Urothelium cell line (cell line): ENCODE measurements at regions not wholly inside any gene's neighbourhood (a gene's known extent, or its start where the extent isn't known, plus 50 kb on each side); places are given as distances from the start of the nearest gene placed in this dataset.
"Not testable (repeated sequence)": the region's sequence is repeated elsewhere in the genome, so short reads cannot be mapped to it uniquely, and the experiment has no call there.

Source experiments
- DNase-seq: peaks from one replicate; pipeline ENCODE4 v3.0.0; 2011; ENCODE audit warnings: low spot score, mixed read lengths
- FAIRE-seq: peaks from 2 replicates; lab custom pipeline; 2011; peaks lifted over from hg19 to GRCh38; lab: Jason Lieb, UNC

DNA sequence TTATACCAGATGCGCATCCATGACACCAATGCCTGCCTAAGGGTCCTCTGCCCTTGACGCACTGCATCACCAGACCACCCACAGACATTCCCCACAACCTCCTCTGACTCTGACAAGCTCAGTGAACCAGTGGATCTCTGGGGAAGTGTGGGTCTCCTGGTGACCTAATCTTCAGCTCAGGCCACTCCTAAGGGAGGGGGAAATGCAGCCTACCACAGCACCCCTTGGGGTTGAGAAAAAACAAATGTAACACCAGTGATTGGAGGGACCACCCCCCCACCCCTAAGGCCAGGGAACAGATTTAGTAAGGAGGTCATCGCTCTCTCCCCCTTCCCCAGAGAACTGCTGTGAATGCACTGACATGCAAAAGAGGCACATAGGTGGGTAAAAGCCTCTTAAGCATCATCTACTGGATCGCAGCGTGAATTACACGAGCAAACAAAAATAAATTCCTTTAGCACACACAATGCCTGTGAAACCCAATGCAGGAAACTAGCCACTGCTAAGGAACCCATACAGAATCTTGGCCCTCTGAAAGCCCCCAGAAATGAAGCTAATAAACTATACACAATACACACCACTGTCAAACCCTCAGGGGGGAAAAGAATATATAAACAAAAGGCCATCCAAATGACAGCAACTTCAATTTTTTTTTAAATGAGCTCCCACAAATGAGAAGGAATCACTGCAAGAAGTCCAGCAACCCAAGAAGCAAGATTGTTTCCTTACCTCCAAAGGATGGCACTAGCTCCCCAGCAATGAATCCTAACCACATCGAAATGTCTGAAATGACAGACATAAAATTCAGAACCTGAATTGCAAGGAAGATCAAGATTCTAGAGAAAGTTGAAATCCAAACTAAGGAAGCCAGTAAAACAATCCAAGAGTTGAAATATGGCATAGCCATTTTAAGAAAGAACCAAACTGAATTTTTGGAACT is 513.7 kb upstream of the PTGER4 start:
- no peak for DNase-seq
- no peak for FAIRE-seq

DNA sequence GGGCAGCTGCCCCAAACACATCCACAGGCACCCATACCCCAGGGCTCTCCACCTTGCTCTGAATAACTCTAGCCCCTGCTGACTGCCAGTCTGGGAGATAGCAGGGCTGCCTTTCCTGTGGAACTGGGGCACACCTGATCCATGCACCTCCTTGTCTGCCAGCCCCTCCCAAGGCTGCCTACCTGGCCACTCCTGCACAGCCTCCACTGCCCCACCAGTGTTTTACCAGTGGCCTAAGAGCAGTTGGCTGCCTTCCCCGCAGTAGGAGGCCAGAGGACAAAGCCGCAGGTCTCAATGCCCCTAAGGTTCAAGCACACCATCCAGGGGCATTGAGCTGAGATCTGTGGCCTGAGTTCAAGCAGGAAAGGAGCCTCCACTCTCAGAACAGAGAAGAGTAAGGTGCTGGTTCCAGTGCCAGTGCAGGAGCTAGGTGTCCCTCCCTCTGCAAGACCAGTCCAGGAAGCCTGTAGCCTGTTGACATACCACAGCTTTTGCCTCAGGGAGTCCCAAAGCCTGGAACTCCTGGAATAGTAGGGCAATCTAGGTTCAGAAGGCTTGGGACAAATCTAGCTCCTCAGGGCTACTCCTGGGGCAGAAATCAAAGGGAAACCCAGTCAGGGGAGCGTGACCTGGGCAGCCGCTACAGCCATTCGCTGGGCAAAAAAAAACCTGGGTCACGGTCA is 514.5 kb upstream of the PTGER4 start:
- no peak for DNase-seq
- FAIRE-seq = no peak

DNA sequence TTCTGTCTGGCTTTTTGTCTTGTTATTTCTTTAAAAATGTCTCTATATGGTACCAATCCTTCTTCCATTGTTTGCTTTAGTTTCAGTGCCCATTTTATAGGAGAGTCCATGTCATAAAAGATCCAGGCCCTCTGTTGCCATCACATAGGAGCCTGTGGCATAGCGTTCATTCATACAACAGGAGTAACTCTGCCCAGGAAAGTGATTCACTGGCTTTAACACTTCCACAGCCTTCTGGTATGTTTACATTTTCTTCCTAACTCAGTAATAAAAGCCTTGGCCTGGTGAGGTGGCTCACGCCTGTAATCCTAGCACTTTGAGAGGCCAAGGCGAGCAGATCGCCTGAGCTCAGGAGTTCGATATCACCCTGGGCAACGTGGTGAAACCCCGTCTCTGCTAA is 519.3 kb upstream of the PTGER4 start:
- FAIRE-seq = no peak
- DNase-seq = no peak

DNA sequence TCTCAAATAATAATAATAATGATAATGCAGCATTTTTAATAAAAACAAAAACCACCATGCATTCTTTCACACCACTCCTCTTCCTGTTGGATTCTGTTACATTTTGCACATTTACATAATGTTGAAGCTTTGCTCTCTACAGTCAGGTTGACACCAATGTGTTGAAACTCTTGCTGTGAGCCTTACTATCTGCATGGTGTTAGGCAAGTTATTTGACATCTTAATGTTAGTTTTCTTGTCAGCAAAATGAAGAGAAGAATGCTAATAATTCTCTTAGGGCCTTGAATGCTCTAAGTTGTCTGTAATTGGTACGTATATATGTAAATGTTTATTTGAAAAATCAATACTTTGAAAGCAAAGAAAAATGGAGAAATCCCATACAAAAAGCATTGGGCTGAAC is 525.5 kb upstream of the PTGER4 start:
- no peak for DNase-seq
- no peak for FAIRE-seq

DNA sequence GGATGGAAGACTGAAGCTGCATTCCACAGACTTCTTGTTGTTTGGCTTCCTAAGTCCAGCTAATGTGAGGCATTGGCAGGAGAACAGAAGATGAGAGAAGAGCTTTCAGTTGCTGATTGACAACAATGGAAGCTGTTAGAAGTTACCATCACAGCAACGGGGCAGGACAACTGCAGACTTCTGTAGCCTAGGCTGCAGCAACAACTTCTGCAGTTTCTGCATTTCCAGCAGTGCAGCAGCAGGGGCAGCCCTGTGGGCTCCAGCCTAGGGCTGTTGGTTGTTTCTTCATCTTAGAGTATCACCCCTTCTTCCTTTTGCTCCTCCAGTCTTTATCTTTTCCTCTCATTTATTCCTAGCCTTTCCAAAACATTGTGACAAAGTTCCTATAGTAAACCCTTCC is 528.8 kb upstream of the PTGER4 start:
- DNase-seq (no peak), FAIRE-seq (no peak)

DNA sequence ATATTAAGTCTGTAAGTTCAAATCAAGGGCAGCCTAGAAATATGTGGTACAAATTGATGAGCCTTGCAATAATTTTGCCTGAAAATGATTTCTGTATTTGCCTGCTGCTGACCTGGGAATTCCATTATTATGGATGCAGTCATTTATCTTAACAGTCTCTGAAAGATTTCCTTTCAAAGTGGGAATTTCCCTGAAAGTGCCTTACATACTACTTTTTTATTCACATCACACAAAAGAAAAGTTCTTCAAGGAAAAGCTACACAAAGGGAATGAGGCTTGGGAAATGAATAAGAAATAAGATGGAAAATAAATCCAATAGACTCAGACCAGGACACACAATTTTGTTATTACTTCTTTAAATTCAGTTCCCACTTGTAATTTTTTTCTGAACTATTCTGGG is 537.8 kb upstream of the PTGER4 start:
- DNase-seq (no peak), FAIRE-seq (no peak)

DNA sequence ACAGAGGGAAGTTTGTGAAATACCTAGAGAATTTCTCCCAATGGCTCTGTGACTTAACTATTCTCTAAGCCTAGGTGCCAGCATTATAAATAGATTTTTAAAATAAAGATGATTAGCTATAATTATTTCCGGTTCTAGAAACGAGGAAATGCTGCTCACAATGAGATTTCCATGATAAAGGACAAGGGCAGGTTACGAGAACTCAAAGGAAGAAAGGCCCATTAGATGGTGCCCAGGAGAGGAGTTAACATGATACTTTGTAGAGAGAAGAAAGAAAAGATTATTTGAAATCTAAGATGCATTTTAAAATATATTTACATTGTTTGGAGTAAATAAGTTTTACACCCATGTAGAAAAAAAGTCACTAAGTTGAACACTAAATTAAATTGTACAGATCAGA is 538.3 kb upstream of the PTGER4 start:
- FAIRE-seq (no peak), DNase-seq (no peak)

DNA sequence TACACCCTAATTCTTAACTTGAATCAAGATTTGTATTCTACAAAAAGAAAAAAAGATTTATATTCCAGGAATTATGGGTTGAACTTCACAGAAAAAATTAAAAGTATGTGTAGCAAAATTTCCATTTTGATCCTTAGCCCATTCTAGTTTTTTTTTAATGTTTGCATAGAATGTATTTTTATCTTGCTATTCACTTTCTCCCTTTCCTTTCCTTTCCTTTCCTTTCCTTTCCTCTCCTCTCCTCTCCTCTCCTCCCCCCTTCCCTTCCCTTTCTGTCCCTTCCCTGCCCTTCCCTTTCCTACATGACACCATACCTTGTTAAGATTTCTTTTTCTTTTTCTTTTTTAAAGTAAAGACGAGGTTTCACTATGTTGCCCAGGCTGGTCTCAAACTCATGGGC is 542.5 kb upstream of the PTGER4 start:
- DNase-seq (no peak), FAIRE-seq (no peak)

DNA sequence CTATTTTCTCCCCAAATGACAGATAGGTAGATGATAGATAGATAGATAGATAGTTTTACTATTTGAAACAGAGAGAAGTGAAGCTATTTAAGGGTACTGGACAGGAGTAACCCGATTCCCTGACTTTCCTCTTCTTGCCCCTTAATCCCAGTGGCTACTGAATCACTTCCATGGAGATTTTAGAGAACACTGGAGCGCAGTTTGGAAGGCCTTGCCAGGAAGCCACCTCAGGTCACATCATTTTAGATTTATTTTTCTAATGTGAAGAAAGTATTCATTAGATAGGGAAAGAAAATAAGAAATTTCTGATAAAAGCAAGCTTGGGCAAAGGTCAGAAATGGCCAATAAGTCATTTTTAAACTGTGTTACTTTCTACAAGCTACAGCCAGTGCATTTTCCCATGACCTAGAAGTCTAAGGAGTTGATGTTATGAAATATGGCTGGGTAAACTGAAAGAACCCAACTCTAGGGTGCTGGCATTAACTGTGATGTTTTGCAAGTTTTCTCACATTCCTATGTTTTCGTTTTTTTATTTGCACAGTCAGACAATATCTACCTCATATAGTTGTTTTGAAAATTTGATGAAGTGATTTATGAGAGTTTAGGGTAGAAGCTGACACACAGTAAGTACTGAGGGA is 544.7 kb upstream of the PTGER4 start:
- FAIRE-seq = no peak
- no peak for DNase-seq

DNA sequence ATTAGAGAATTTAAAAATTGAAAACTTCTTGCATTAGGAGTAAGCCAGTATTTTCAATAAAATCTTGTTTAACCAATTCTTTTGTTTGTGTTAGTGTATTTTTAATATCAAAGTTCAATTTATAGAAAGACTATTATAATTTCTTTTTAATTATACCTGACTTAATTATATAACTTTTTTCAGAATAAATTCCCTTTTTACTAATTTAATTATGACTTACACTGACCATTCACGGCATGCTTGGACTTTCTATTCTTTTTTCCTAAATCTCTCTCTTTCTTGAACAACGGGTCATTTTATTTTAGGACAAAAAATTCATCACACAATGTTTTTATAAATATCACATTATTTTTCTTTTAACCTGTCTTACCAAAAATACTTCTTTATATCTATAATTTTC is 555.3 kb upstream of the PTGER4 start:
- DNase-seq = no peak
- no peak for FAIRE-seq

DNA sequence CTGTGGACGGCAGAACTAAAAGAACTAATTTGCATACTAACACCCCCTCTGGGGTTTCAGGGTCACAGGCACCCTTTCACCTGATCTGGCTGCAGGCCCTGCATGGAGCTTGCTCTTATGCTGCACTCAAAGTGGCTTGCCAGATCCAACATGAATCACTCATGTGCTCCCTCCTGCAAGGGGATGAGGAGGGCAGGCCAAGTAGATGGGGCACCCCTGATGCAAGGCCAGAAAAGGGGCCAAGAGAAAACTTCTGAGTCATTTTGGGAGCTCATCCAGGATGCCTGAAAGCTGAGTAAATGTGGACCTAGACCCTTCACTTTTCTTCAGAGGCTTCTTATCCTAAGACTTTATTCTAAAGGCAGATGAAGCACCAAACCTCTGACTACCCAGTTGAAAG is 558.5 kb upstream of the PTGER4 start:
- FAIRE-seq (no peak), DNase-seq (no peak)

DNA sequence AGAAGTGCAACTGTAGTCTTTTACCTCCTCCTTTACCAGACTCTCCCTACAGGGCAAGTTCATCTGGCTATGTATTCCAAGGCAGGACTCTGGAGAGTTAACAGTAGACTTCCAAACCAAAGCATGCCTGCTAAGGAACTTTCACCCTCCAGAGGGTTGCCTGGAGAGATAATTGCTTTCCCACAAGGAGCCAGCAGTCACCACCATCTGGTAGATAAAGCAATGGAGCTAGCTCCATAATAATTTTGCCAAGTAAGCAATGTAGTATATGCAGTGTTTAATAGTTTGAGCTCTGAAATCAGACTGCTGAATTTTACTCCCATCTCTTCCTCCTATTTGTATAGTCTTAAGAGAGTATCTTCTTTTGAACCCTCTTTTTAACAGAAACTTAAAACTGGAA is 566.8 kb upstream of the PTGER4 start:
- no peak for DNase-seq
- no peak for FAIRE-seq

DNA sequence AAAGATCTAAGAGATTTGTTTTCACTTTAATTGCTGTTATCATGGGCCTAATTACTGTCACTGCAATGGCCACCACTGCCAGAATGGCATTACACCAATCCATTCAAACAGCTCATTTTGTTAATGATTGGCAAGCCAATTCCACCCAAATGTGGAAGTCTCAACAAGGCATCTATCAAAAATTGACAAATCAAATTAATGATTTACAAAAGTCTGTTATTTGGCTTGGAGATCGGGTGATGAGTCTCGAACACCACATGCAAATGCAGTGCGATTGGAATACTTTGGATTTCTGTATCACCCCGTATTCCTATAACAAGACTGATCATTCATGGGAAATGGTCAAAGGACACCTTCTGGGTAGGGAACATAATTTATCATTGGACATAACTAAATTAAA is 568.7 kb upstream of the PTGER4 start:
- not testable (repeated sequence) for FAIRE-seq, DNase-seq

DNA sequence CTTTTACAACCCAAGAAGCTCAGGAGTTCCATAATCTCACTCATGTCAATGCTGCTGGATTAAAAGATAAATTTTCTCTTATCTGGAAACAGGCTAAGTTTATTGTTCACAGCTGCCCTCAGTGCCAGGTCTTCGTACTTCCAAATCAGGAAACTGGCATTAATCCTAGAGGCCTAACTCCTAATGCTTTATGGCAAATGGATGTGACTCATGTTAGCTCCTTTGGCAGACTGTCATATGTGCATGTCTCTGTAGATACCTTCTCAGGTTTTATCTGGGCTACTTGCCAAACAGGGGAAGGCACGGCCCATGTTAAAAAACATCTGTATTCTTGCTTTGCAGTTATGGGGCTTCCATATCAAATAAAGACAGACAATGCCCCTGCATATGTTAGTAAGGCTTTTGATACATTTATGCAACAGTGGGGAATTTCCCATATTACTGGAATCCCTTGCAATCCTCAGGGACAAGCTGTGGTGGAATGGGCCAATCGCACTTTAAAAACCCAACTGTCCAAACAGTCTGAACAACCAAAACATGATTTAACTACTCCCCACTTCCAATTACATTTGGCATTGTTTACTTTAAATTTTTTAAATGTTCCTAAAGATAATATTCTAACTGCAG is 570.8 kb upstream of the PTGER4 start:
- FAIRE-seq, DNase-seq: not testable (repeated sequence)

DNA sequence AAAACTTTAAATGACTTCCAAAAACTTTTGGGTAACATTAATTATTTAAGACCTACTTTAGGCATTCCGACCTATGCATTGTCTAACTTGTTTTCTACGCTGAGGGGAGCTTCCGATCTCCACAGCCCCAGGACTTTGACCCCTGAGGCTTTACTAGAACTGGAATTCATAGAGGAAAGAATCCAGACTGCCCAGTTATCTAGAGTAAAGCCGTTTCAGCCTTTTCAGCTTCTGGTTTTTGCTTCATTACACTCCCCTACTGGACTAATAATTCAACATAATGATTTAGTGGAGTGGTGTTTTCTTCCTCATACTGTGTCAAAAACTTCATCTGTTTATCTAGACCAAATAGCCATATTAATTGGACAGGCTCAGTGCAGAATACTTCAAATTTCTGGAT is 571.9 kb upstream of the PTGER4 start:
- not testable (repeated sequence) for DNase-seq, FAIRE-seq

DNA sequence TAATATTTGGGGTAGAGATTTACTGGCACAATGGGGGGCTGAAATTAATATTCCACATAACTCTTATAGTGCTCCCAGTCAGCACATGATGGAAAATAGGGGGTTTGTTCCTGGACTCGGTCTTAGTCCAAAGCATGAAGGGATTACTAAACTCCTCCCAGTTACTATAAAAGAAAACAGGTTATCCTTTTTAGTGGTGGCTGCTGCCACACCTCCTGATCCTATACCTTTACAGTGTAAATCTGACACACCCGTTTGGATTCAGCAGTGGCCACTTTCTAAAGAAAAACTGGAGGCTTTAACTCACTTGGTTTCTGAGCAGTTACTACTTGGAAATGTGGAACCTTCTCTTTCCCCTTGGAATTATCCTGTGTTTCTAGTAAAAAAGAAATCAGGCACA is 572.9 kb upstream of the PTGER4 start:
- DNase-seq = no peak
- FAIRE-seq = no peak

DNA sequence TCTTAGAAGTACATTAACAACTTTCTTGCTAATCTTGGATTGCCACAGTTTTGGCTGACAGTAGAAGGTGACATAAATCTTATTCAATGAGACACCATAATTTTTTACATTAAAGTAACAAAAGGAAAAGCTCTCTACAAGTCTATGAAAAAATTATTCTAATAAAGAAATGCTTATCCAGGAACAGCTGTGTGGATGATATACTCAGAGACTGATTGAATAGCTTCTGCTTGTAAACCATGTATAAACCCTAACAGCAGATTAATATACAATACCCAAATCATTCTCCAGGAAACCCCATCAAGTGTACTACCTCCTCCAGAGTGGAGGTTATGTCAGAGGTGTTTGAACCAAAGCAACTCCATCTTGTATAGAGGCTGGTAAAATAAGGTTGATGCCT is 581.4 kb upstream of the PTGER4 start:
- FAIRE-seq = no peak
- DNase-seq = no peak

DNA sequence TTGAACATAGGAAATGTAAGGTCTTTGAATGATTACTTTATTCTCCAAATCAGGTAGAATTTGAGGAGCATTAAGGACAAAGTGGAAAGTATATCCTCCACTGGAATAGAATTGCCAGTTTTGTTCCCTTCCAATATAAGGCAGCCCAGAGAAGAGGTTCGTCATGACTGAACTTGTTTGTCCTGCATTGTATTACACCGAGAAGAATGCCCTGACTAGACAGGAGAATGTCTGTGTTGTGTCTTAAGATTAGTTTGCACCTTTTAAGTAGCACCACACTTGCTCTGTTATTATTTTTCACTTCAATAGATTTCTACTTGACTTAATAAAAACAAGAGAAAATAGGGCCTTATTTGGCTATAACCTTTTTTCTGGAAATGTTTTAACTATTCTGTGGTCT is 586.2 kb upstream of the PTGER4 start:
- FAIRE-seq (no peak), DNase-seq (no peak)

DNA sequence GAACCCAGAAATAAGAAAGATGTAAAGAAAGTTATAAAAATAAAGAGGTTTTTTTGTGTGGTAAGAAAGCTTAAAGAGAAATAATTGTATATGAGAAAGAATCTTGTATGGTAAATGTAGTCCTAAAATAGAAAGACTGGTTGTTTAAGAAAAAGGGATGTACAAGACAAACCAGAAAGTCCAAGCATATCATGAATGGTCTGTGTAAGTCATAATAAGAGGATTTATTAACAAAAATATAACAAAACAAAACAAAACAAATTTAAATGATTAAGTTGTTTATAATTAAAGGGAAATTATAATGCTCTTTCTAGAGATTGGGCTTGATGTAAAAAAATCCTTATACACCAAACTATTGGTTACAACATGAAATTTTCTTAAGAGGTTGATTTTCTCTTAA is 590.4 kb upstream of the PTGER4 start:
- DNase-seq (no peak), FAIRE-seq (no peak)

DNA sequence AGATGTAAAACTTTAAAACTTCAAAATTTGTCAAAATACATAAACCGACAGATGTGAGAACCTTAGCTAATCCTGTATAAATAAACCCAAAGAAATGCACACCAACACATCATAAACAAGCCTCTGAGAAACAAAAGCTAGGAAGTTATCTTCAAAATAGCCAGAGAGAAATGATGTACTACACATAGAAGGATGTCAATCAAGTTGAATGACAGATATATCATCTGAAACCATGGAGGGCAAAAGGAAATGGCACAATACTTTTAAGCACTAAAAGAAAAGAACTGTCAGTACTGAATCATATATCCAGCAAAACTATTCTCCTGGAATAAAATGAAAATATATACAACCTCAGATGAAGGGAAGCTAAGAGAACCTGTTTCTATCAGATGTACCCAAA is 595.1 kb upstream of the PTGER4 start:
- no peak for DNase-seq
- no peak for FAIRE-seq

DNA sequence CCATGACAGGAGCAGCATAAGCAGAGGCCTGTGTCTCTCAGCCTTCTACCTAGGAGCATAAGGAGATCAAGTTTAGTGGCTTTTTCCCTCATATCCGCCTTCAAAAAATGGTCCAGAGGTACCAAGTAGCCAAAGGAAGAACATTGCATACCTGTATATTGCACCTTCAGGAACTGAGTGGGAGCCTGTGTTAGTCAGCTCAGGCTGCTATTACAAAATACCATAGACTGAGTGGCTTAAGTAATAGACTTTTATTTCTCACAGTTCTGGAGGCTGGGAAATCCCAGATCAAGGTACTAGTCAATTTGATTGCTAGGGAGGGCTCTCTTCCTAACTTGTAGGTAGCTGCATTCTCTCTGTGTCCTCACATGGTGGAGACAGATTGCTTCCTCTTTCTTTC is 597.4 kb upstream of the PTGER4 start:
- FAIRE-seq (no peak), DNase-seq (no peak)
